CD4-positive, alpha-beta T cell treated with Interleukin-15 for 4 hours (primary cell): ENCODE measurements at regions not wholly inside any gene's neighbourhood (a gene's known extent, or its start where the extent isn't known, plus 50 kb on each side); places are given as distances from the start of the nearest gene placed in this dataset.
"Not testable (repeated sequence)": the region's sequence is repeated elsewhere in the genome, so short reads cannot be mapped to it uniquely, and the experiment has no call there.

ENCODE experiments used
- DNase-seq: peaks from one replicate; pipeline ENCODE4 v3.0.0-alpha.2; 2020; ENCODE audit warnings: low spot score

DNA sequence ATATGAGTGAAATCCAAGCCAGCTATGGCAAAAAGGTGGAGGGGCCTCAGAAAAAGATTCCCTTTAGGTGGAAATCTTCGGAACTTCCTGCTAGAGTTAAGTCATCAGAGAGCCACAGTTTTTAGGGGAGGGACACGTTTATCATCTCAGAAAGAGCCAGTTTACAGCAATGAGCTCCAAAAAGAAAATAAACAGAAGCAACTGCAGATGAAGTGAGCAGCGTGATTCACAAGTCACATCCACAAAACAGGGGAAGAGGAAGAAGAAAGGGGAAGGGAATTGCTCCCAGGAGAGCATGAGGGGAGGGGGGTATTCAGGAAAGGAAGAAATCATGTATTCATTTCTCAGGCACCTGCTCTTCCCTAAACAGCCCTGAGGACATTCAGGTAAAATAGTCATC lies 156.2 kb upstream of the FOXK1 start:
- DNase-seq = no peak

DNA sequence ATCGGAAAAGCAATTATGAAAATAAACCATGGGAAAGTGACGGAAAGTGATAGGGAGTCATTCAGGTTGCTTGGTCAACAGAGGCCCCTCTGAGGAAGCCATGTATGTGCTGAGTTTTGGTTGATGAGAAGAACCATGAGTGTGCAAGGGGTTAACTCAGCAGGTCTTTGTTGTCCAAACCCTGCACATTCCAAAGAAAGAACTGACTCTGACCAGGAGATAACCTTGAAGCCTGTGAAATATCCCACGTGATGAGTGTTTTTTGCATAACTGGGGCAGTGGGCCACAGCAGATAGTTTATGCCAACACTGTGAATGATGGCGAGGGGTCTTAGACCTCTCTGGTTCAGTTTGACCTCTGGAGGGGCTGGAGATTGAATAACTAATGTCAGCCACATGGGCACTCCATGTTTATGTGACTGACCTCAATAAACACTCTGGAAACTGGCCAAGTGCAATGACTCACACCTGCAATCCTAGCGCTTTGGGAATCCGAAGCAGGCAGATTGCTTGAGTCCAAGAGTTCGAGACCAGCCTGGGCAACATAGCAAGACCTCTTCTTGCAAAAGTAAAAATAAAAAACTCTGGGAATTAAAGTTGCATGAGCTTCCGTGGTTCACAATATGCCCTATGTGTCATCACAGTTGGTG lies 154.0 kb upstream of the FOXK1 start:
- no peak for DNase-seq

GRCh38 chr7:4531236-4531635 lies 150.9 kb upstream of the FOXK1 start:
- DNase-seq = no peak

DNA sequence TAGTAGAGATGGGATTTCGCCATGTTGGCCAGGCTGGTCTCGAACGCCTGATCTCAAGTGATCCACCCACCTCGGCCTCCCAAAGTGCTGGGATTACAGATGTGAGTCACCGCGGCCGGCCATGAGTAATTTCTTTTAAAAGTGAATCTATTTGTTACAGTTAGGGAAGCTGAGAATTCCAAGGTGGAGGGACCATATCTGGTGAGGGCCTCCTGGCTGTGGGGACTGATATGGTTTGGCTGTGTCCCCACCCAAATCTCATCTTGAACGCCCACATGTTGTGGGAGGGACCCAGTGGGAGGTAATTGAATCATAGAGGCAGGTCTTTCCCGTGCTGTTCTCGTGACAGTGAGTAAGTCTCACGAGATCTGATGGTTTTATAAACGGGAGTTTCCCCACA lies 148.8 kb upstream of the FOXK1 start:
- DNase-seq = not testable (repeated sequence)

DNA sequence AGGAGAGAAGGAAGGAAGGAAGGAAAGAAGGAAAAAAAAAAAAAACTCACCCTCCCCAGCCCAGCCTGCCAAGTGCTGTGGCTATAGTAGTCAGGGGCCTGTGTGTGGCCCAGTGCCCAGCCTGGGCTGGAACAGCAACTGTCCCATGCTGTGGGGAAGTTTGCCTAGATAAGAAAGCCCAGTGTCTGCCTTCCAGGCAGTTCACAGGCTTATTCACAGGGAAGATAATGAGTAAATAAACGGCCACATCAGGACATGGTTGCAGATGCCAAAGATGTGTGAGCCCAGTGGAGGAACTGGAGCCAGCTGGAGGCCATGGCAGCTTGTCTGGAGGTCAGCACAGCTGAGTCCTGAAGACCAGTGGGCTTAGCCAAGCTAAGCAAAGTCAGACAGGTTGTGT lies 132.4 kb upstream of the FOXK1 start:
- no peak for DNase-seq

GRCh38 chr7:4550117-4550516 lies 132.0 kb upstream of the FOXK1 start:
- no peak for DNase-seq

DNA sequence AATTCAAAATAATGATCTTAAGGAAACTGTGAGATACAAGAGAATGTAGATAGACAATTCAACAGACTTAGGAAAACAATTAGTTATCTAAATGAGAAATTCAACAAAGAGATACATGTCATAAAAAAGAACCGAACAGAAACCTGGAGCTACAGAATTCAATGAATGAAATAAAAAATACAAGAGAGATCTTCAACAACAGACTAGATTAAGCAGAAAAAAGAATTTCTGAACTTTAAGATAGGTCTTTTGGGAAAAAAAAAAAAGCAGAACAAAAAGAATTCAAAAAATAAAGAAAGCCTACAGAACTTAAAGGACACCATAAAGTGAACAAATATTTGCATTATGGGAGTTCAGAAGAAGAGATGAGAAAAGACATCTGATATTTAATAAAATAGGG lies 129.1 kb upstream of the FOXK1 start:
- DNase-seq = no peak

DNA sequence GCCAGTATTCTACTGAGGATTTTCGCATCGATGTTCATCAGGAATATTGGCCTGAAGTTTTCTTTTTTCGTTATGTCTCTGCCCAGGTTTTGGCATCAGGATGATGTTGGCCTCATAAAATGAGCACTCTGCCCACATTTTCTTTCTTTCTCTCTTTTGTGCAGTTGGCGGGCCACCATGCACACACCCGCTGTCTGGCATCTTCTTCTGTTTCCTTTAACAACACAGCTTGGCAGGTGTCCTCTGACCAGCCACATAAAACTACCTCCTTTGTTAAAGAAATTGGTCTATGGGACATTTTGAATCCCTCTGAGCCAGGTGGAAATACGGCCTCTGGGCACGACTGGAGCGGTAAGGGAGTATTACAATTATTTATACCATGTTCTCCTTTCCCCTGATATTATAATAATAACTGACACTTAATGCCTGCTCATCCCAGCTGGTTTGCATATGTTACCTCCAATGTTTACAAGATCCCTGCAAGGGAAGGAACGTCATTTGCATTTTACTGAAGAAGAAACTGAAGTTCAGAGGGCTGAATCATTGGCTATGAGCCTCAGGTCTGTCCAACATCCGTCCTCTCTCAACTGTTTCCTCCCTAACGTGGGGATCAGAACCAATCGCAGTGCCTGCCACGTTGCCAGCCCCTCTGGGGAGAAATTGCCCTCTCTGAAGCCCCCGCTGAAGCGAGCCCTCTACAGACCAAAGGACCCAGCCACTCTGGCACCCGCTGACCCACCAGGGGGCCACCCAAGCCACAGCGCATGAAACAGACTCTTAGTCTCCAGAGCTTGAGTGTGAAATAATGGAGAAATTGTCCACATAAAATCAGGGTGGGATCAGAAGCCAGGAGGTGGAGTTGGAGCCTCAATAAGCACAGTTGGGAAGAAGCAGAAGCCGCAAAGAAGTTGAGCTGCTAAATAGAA lies 125.0 kb upstream of the FOXK1 start:
- DNase-seq = no peak

DNA sequence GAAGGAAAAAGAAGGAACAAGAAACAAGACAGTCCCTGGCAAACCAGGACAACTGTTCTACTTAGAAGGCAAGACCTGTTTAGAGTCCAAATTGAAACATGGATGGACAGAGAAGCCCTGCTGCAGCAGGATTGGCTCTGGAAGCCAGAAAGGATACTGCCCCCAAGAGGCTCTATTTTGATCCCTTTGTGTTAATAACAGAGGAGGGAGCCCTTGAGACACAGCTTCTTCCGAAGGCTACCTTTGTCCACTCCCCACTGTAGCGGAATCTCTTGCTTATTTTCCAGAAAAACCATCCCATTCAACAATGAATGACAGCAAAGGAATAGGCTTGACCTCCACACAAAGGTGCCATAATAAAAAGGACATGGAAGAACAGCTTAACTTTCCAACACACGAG lies 120.3 kb upstream of the FOXK1 start:
- no peak for DNase-seq

- no peak for DNase-seq
These were observed 115.4 kb upstream of the FOXK1 start for GRCh38 chr7:4566714-4567113.

DNA sequence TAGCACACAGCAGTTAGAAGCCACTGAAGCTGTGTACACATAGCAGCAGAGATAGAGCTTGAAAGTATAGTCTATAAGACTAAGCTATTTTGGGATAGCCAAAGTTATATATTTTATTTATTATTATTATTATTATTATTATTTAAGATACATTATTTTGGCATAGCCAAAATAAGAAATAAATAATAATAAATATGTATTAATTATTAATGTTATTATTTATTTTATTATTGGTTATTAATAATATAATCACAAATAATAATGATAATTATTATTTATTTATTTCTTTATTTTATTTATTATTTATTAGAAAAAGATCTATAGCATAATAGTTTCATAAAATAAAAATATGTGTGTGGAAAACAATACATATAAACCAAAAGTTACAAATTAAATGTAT lies 107.2 kb upstream of the FOXK1 start:
- no peak for DNase-seq

- no peak for DNase-seq
These were observed 106.8 kb upstream of the FOXK1 start for GRCh38 chr7:4575254-4575653.

DNA sequence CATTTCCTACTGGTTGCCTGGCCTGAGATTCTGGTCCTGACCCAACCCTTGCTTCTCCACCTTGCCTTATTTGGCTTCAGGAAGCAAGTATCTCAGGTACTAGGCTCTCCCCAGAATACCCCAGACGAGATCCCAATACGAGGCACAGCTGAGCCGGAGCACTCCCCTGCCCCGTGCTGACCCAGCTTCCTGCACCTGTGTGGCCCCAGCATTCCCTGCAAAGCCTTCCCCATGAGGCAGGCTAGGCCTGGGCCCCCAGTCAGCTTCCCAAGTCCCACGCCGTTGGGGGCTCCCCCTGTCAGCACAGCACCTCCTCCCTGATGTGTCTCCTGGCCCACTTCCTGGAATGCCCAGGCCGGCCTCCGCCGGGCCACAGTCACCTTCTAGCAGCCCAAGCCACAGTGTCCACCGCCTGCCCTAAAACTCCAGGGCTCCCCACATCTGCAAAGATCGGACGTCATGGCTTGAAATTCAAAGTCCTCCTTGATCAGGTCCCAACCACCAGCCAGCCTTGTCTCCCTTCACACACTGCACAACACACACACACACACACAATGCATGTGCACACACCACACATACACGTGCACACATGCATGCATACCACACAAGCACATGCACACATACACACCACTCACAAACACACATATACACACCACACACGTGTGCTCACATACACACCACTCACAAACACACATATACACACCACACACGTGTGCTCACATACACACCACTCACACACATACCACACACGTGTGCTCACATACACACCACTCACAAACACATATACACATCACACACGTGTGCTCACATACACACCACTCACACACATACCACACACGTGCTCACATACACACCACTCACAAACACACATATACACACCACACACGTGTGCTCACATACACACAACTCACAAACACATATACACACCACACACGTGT lies 78.9 kb upstream of the FOXK1 start:
- no peak for DNase-seq

- DNase-seq = no peak
These were observed 78.3 kb upstream of the FOXK1 start for GRCh38 chr7:4603843-4604231.

DNA sequence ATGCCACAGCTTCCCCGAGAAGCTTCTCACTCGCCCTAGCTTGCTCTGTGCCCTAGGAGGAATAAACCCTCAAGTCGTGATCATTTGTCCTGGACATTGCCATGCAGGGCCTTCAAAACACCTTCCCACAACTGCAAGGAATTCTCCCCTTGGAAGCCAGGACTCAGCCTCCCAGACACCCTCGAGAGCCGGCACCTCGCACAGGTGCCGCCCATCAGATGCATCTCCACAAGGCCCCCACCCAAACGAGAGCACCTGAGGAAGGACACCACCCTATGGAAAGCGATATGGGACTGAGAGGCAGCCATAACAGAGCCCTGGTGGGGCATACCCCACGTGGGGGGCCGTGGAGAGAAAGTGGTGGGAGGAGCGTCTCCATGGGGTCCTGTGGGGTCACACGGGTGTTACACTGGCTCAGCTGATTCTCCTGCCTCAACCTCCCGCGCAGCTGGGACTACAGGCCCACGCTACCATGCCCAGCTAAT lies 77.6 kb upstream of the FOXK1 start:
- DNase-seq = no peak

GRCh38 chr7:4606797-4607196 lies 75.3 kb upstream of the FOXK1 start:
- no peak for DNase-seq

DNA sequence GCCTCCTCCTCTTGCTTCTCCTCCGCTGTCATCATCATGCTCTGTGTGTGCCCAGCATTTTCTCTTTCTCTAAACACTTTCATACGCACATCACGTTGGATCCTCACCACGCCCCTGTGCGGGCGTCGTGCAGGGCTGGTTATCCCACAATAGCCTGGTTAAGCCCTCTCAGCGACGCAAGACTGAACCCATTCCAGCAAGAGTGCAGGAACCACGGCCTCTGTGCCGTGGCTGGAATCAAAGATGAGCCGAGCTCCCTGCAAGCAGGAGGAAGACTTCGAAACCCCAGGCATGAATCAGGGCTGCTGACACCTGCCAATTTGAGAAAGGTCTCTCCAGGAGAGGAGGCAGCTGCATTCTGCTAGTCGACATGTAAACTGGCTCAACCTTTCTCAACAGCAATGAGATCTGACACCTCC lies 74.8 kb upstream of the FOXK1 start:
- DNase-seq = no peak

DNA sequence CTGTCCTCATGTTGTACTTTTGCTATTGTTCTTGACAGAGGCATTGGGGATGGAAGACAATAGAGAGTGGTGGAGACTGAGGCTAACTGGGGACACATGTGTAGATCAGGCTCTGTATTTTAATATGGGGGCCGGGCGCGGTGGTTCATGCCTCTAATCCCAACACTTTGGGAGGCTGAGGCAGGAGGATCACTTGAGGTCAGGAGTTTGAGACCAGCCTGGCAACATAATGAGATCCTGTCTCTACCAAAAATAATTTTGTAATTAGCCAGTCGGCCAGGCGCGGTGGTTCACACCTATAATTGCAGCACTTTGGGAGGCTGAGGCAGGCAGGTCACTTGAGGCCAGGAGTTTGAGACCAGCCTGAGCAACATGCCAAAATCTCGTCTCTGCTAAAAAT lies 72.5 kb upstream of the FOXK1 start:
- not testable (repeated sequence) for DNase-seq

DNA sequence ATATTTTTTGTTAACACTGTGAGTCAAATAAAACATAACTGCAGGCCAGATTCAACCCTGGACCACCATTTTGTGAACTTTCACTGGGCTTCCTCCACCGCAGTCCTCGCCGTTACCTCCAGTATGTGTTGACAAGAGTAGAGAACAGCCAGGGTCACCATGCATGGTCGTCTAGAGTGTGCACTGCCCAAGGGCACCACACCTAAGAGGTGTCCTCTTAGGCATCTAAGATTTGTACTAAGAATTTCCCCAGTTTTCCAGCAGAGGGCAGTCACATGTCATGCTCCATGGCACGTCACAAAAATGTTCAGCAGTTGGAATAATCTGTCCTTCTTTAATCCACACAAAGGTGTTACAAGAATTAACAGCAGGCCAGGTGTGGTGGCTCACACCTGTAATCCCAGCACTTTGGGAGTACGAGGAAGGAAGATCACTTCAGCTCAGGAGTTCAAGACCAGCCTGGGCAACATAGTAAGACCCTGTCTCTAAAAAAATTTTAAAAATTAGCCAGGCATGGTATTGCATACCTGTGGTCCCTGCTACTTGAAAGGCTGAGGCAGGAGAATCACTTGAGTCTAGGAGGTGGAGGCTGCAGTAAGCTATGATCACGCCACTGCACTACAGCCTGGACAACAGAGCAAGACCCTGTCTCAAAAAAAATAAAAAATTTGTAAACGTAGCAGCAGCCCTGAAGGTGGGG lies 71.2 kb upstream of the FOXK1 start:
- peak; percentile 75 for DNase-seq

DNA sequence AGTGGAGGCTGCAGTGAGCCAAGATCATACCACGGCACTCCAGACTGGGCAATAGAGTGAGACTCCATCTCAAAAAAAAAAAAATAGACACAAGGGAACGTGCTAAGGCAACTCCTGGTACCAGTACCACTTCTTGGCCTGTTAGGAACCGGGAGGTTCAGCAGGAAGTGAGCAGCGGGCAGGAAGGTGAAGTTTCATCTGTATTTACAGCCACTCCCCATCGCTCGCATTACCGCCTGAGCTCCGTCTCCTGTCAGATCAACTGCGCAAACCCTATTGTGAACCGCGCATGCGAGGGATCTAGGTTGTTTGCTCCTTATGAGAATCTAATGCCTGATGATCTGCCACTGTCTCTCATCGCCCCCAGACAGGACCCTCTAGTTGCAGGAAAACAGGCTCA lies 69.9 kb upstream of the FOXK1 start:
- no peak for DNase-seq

DNA sequence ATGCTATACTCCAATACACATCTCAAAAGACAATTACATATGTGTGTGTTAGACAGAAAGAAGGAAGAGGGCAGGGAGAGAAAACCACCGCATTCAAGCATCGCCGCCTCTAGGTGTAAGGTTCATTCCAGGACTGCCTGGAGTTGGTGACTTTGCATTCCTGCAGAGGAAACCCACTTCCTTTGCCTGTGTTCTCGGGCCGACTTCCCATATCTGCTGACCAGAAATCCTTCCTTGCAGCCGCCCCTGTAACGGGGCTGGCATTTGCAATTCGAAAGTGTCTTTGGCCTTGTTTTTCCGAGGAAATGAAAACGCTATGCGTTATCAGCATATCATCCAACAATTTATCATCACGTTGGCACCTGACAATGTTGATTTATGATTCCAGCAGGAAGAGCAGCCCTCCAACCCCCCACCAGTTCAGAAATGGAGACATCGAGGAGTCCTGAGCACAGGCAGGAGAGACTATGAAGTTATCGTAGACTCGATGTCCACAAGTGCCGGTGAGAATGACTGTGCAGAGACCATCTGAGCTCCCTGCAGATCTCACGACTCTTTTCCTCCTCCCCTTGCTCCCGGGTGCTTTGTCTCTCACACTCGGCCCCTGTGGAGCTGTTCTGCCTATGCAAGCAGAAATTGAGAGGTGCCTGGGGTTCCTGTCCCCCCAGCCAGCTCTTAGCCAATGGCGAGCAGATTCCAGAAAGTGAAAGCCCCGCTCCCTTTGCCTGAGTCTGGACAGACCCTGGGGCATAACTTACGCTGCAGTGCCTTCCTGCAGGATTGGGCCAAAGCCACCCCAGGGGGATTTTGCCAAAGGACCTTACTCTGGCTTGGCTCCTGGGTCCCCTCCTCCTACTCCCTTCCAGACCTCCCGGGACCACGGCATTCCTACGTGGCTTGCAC lies 68.9 kb upstream of the FOXK1 start:
- no peak for DNase-seq
